ENCODE measurements at regions not wholly inside any gene's neighbourhood (a gene's known extent, or its start where the extent isn't known, plus 50 kb on each side); places are given as distances from the start of the nearest gene placed in this dataset.

DNA sequence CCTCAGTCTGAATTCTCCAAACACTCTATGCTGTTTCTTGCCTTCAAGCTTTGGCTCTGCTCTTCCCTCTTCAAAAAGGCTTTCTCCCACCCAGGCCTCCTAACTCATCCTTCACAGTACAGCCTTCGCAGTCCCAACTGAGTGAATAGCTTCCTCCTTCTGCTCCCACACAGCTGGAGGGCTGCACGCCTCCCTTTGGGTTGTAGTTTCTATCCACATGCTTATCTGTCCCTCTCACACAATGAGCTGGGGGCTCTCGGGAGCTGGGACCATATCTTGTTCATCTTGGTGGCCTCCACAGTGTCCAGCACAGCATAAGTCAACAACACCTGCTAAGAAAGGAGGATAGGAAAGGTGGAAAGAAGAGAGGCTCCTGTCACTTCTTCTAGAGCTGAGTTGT lies 69.5 kb upstream of the XPA start:
- no peak for TF ChIP-seq EZH2 (IDR thresholded peaks at IDR 0.05; ENCODE audit: insufficient read depth, low read length)
- TF ChIP-seq, protein P1, sequence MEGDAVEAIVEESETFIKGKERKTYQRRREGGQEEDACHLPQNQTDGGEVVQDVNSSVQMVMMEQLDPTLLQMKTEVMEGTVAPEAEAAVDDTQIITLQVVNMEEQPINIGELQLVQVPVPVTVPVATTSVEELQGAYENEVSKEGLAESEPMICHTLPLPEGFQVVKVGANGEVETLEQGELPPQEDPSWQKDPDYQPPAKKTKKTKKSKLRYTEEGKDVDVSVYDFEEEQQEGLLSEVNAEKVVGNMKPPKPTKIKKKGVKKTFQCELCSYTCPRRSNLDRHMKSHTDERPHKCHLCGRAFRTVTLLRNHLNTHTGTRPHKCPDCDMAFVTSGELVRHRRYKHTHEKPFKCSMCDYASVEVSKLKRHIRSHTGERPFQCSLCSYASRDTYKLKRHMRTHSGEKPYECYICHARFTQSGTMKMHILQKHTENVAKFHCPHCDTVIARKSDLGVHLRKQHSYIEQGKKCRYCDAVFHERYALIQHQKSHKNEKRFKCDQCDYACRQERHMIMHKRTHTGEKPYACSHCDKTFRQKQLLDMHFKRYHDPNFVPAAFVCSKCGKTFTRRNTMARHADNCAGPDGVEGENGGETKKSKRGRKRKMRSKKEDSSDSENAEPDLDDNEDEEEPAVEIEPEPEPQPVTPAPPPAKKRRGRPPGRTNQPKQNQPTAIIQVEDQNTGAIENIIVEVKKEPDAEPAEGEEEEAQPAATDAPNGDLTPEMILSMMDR (IDR thresholded peaks at IDR 0.05; ENCODE audit: insufficient read depth, low read depth, low read length) = no peak

All from astrocyte (in vitro differentiated cells and primary cell).